ENCODE measurements at regions not wholly inside any gene's neighbourhood (a gene's known extent, or its start where the extent isn't known, plus 50 kb on each side); places are given as distances from the start of the nearest gene placed in this dataset.

GRCh38 chr1:99467645-99468044 is 178.3 kb upstream of the PALMD start:
- TF ChIP-seq CTCF (IDR thresholded peaks at IDR 0.05), result no peak
- TF ChIP-seq POLR2A (IDR thresholded peaks at IDR 0.05), result no peak
